GM12878 (cell line): ENCODE measurements at regions not wholly inside any gene's neighbourhood (a gene's known extent, or its start where the extent isn't known, plus 50 kb on each side); places are given as distances from the start of the nearest gene placed in this dataset.

ENCODE experiments used
- ATAC-seq: fragments of 200-7000 bp; cut with Tn5 transposase; 3 replicates; pipeline ENCODE4 v1.9.1; 2020; ENCODE audit warnings: mild to moderate bottlenecking, moderate library complexity
- BruUV-seq: library from RNA; stranded (reverse); fragments of 400-500 nt; replicated peaks from 2 replicates; lab custom pipeline; 2021; lab: Mats Ljungman, UMichigan
- CTCF ChIA-PET: fragments of 300-600 bp; sonication (Branson Sonifier 250); formaldehyde crosslinking; extraction: SDS; loops from one replicate; lab custom pipeline; 2021; ENCODE audit warnings: inconsistent platforms; lab: Yijun Ruan, JAX
- POLR2A ChIA-PET: fragments of 350-600 bp; formaldehyde crosslinking; extraction: SDS; loops from one replicate; lab custom pipeline; 2021; ENCODE audit warnings: inconsistent platforms; lab: Charles Lee
- RAD21 ChIA-PET: fragments of 300-600 bp; sonication (Branson Sonifier 250); formaldehyde crosslinking; loops from one replicate; lab custom pipeline; 2023; ENCODE audit warnings: antibody characterized with exemption; ENCODE audit not compliant: unreplicated experiment; lab: Charles Lee
- SMC1A ChIA-PET: fragments of 300-600 bp; sonication (Branson Sonifier 250); formaldehyde crosslinking; loops from one replicate; lab custom pipeline; 2023; ENCODE audit not compliant: unreplicated experiment, uncharacterized antibody; lab: Charles Lee
- DNase-seq: peaks from one replicate; pipeline ENCODE4 v3.0.0-alpha.2; 2011; ENCODE audit warnings: low read depth, low spot score
- FAIRE-seq: peaks from 3 replicates; lab custom pipeline; 2011; peaks lifted over from hg19 to GRCh38; lab: Jason Lieb, UNC
- H2AFZ ChIP-seq: 2 replicates; pipeline ENCODE4 v1.6.0; 2011; ENCODE audit warnings: low read depth, low read length, control low read depth; ENCODE audit not compliant: control insufficient read depth
- H3K27ac ChIP-seq: 2 replicates; pipeline ENCODE4 v1.5.1; 2011; ENCODE audit warnings: control low read depth; ENCODE audit not compliant: control insufficient read depth, insufficient read depth
- H3K27me3 ChIP-seq, 2 experiments: replicated peaks in 1 of 2; 2 replicates each; pipeline versions ENCODE4 v1.6.0 to v1.6.1; 2011; ENCODE audit warnings: low read length in 1 of 2; ENCODE audit not compliant: control insufficient read depth in 2 of 2, insufficient read depth in 2 of 2
- H3K36me3 ChIP-seq, 2 experiments: 2 replicates each; pipeline ENCODE4 v1.5.1; 2011; ENCODE audit warnings: low read length in 1 of 2; ENCODE audit not compliant: control insufficient read depth in 2 of 2, insufficient read depth in 2 of 2
- H3K4me1 ChIP-seq: 2 replicates; pipeline ENCODE4 v1.6.1; 2011; ENCODE audit warnings: mild to moderate bottlenecking, low read length, moderate library complexity, mixed read lengths; ENCODE audit not compliant: control insufficient read depth, insufficient read depth
- H3K4me2 ChIP-seq: 2 replicates; pipeline ENCODE4 v1.6.0; 2011; ENCODE audit warnings: control low read depth; ENCODE audit not compliant: control insufficient read depth, insufficient read depth
- H3K4me3 ChIP-seq: fragments of 200-600 bp; sonication (generic); 2 replicates; pipeline ENCODE4 v1.5.1; 2016
- H3K79me2 ChIP-seq: 2 replicates; pipeline ENCODE4 v1.6.0; 2011; ENCODE audit warnings: low read length; ENCODE audit not compliant: control insufficient read depth, insufficient read depth
- H3K9ac ChIP-seq: 2 replicates; pipeline ENCODE4 v1.8.0; 2011; ENCODE audit warnings: low read length, control low read depth, mixed read lengths; ENCODE audit not compliant: control insufficient read depth, insufficient read depth
- H3K9me3 ChIP-seq: replicated peaks from 3 replicates; pipeline ENCODE4 v1.5.1; 2011; ENCODE audit warnings: mild to moderate bottlenecking, low read length; ENCODE audit not compliant: control insufficient read depth, insufficient read depth
- H4K20me1 ChIP-seq: 2 replicates; pipeline ENCODE4 v1.6.0; 2011; ENCODE audit not compliant: control insufficient read depth, insufficient read depth
- CHD4 ChIP-seq: fragments of 200-600 bp; sonication (generic); IDR thresholded peaks from 2 replicates; pipeline ENCODE4 v1.6.1; 2016; ENCODE audit warnings: mild to moderate bottlenecking
- CREB1 ChIP-seq: IDR thresholded peaks from 2 replicates; pipeline ENCODE4 v1.6.1; 2012; ENCODE audit warnings: low read depth, mild to moderate bottlenecking, inconsistent platforms
- EZH2 ChIP-seq: IDR thresholded peaks from 2 replicates; pipeline ENCODE4 v1.6.1; 2012; ENCODE audit warnings: low read depth, mild to moderate bottlenecking, control low read depth, inconsistent platforms, low read length, borderline replicate concordance; ENCODE audit not compliant: control insufficient read depth
- HCFC1 ChIP-seq: fragments of 150-350 bp; IDR thresholded peaks from 2 replicates; pipeline ENCODE4 v1.6.1; 2014; ENCODE audit warnings: low read length
- POLR2AphosphoS2 ChIP-seq: IDR thresholded peaks from 2 replicates; pipeline ENCODE4 v1.6.1; 2011; ENCODE audit warnings: low read depth, mild to moderate bottlenecking, low read length, improper control_type of control experiment, moderate library complexity
- YY1 ChIP-seq: IDR thresholded peaks from 2 replicates; pipeline ENCODE4 v1.6.1; 2011; ENCODE audit warnings: low read depth, mild to moderate bottlenecking, low read length
- ZBED1 ChIP-seq: IDR thresholded peaks from 2 replicates; pipeline ENCODE4 v1.6.1; 2016; ENCODE audit warnings: borderline replicate concordance
- WGBS: methylation state at CpG from one replicate; pipeline ENCODE4 v1.1.6; 2016; ENCODE audit warnings: low lambda C conversion rate; ENCODE audit not compliant: insufficient replicate concordance, insufficient coverage; ENCODE audit errors: missing lambda C conversion rate; 5-methylcytosine and 5-hydroxymethylcytosine counted together
- in situ Hi-C: fragments of 300-500 bp; cut with MboI; formaldehyde crosslinking; loops from 9 replicates; pipeline ENCODE4 v1.14.3; 2018; ENCODE audit warnings: mixed read lengths
- intact Hi-C: fragments of 100-400 bp; cut with micrococcal nuclease; formaldehyde crosslinking; loops from one replicate; pipeline ENCODE4 v1.14.2; 2022; ENCODE audit not compliant: unreplicated experiment
- TF ChIP-seq, protein P1 (sequence below), 3 experiments: IDR thresholded peaks in 2 of 3; conservative IDR thresholded peaks in 1 of 3; 2 replicates each; pipeline ENCODE4 v1.5.1; 2011; ENCODE audit warnings: low read depth in 3 of 3, low read length in 3 of 3, mild to moderate bottlenecking in 3 of 3, control low read depth in 2 of 3, moderate library complexity in 2 of 3, inconsistent platforms in 1 of 3, mixed read lengths in 1 of 3; ENCODE audit not compliant: control insufficient read depth in 2 of 3, insufficient read depth in 1 of 3; ENCODE audit errors: extremely low read depth in 1 of 3
- TF ChIP-seq, protein P2 (sequence below): IDR thresholded peaks from 2 replicates; pipeline ENCODE4 v1.6.1; 2011; ENCODE audit warnings: borderline replicate concordance, low read depth, mild to moderate bottlenecking, moderate library complexity, mixed read lengths, low read length; ENCODE audit not compliant: insufficient read depth; ENCODE audit errors: extremely low read length
- TF ChIP-seq, protein P3 (sequence below): fragments of 450-650 bp; IDR thresholded peaks from 2 replicates; pipeline ENCODE4 v1.6.1; 2017; ENCODE audit warnings: low read depth, mild to moderate bottlenecking, moderate library complexity

DNA sequence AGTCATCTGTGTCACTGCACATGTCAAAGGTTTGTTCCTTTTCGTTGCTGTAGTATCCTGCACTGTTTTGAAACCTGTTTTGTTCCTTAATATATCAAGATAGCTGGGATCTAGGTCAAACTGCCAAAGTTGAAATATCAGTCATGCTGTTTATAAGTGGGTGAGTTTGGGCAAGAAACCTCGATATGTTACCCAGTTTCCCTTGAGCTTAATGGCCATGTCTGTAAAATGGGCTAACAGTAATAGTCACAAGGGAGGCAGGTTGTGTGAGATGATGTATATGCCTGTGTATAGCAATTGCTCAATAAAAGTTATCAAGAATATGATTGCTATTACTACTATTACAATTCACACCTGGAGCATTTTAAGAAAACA is 57.1 kb downstream of the BHLHE40 start (continued):
- TF ChIP-seq EZH2 (no peak), YY1 (no peak), POLR2AphosphoS2 (no peak)
- TF ChIP-seq, protein P1, sequence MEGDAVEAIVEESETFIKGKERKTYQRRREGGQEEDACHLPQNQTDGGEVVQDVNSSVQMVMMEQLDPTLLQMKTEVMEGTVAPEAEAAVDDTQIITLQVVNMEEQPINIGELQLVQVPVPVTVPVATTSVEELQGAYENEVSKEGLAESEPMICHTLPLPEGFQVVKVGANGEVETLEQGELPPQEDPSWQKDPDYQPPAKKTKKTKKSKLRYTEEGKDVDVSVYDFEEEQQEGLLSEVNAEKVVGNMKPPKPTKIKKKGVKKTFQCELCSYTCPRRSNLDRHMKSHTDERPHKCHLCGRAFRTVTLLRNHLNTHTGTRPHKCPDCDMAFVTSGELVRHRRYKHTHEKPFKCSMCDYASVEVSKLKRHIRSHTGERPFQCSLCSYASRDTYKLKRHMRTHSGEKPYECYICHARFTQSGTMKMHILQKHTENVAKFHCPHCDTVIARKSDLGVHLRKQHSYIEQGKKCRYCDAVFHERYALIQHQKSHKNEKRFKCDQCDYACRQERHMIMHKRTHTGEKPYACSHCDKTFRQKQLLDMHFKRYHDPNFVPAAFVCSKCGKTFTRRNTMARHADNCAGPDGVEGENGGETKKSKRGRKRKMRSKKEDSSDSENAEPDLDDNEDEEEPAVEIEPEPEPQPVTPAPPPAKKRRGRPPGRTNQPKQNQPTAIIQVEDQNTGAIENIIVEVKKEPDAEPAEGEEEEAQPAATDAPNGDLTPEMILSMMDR (IDR thresholded peaks at IDR 0.05 in 2 of 3, conservative IDR thresholded peaks at IDR 0.05 in 1 of 3; ENCODE audit: control insufficient read depth in 2 of 3, extremely low read depth in 1 of 3, insufficient read depth in 1 of 3, low read depth in 3 of 3, low read length in 3 of 3), result no peak

DNA sequence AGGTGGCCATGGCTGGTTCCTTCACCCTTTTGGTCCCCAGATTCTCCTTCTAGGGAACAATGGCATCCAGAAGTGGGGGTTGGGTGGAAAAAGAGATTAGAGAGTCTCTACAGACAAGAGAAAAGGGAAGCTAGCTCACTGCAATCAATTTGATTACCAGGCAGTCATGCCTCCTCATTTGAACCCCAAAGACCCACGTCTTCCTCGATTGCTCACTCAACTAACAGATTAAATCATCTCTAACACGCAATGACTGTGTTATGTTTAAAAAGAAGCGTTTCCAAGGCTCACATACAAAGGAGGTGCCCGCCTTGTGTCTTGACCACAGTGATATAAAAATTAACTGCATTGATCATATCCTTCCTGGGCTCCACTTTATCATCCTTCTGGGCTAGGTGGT is 57.6 kb downstream of the BHLHE40 start:
- Histone ChIP-seq H4K20me1 (no peaks in the 10 kb centered on the region), H3K27ac (no peak overlapping the region), H3K4me2 (no peak overlapping the region), H3K9me3 (no peaks in the 10 kb centered on the region), H2AFZ (no peak overlapping the region), H3K9ac (no peak overlapping the region), H3K36me3 (no peaks in the 10 kb centered on the region), H3K4me3 (no peak overlapping the region), H3K4me1 (peaks cover 14% of the 10 kb centered on the region)
- ChIA-PET POLR2A (interaction anchor here (1.6 kb wide), 1 partner anchor 18 kb away, joined by 8 read pairs; no protein-coding TSS in a partner anchor), SMC1A (interaction anchor here (0.8 to 15.3 kb wide), 11 partner anchors 8 to 325 kb away, joined by 3 to 181 read pairs (median 5); no protein-coding TSS in a partner anchor), RAD21 (interaction anchor here (0.7 to 7.0 kb wide), 5 partner anchors 16 to 282 kb away, joined by 3 to 73 read pairs (median 6); partner anchors contain the start of gene BHLHE40)
- 24% methylated on average over 5 of the region's 5 CpGs for WGBS
- DNase-seq, result no peak
- intact Hi-C loops, result no loop called here
- in situ Hi-C loops, result no loop called here
- TF ChIP-seq, protein P2, sequence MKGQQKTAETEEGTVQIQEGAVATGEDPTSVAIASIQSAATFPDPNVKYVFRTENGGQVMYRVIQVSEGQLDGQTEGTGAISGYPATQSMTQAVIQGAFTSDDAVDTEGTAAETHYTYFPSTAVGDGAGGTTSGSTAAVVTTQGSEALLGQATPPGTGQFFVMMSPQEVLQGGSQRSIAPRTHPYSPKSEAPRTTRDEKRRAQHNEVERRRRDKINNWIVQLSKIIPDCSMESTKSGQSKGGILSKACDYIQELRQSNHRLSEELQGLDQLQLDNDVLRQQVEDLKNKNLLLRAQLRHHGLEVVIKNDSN, result no peak
- no peak for TF ChIP-seq CHD4
- no peak for TF ChIP-seq ZBED1
- TF ChIP-seq YY1, result no peak
- no peak for TF ChIP-seq CREB1
- TF ChIP-seq, protein P3, sequence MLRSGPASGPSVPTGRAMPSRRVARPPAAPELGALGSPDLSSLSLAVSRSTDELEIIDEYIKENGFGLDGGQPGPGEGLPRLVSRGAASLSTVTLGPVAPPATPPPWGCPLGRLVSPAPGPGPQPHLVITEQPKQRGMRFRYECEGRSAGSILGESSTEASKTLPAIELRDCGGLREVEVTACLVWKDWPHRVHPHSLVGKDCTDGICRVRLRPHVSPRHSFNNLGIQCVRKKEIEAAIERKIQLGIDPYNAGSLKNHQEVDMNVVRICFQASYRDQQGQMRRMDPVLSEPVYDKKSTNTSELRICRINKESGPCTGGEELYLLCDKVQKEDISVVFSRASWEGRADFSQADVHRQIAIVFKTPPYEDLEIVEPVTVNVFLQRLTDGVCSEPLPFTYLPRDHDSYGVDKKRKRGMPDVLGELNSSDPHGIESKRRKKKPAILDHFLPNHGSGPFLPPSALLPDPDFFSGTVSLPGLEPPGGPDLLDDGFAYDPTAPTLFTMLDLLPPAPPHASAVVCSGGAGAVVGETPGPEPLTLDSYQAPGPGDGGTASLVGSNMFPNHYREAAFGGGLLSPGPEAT, result no peak
- no peak for TF ChIP-seq HCFC1
- TF ChIP-seq, all 136 proteins: peak for 0
- Histone ChIP-seq H3K79me2 (no peaks in the 10 kb centered on the region), H3K27me3 (no peaks in the 10 kb centered on the region)
- FAIRE-seq (no peak), ATAC-seq (no peak)
- BruUV-seq, result no TSS peak
- CTCF ChIA-PET, result interaction anchor here (0.8 to 2.1 kb wide), 7 partner anchors 9 to 325 kb away, joined by 3 to 10 read pairs (median 4); no protein-coding TSS in a partner anchor
